Activated CD8-positive, alpha-beta memory T cell treated with anti-CD3 and anti-CD28 coated beads, Interleukin-2, amount 50 U/mL, for 48 hours (primary cell): ENCODE measurements at regions not wholly inside any gene's neighbourhood (a gene's known extent, or its start where the extent isn't known, plus 50 kb on each side); places are given as distances from the start of the nearest gene placed in this dataset.

ENCODE experiments used
- DNase-seq: peaks from one replicate; pipeline ENCODE4 v3.0.0-alpha.2; 2020

DNA sequence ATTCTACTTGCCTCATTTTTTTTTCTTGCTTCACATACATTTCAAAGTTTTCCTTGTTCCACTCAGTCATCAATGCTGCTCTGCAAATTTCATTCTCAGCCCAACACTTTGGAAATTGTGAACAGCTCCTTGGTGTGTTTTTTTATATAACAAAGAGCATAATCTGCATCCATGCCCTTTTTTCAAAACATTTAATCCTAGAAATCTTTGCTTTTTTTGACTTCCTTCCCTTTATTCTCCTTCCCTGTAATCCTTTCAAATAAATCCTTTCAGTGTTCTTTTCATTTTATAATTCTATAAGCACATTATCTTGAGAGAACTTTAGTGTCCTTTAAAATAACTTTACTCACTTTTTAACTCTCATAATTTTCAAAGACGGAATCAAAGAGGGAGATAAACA lies 1150.8 kb downstream of the SI start:
- no peak for DNase-seq

DNA sequence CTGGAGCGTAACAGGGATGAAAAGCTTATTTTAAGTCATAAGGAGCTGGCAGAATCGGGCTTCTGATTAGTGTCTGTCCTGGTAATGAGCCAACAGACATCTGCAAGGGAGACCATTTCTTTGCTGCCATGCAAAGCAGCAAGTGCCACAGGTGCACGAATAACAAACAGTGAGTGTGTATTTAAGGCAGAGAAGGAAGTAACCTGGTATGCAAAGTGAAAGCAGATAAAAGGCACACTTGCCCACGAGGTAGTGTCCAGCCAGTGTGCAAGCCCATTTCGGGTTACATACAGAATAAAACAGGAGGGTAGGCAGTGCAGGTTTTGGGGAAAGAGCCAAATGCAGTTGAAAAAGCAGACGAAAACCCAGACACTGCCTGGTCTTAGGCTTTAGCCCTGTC lies 1153.7 kb downstream of the SI start:
- DNase-seq: no peak

DNA sequence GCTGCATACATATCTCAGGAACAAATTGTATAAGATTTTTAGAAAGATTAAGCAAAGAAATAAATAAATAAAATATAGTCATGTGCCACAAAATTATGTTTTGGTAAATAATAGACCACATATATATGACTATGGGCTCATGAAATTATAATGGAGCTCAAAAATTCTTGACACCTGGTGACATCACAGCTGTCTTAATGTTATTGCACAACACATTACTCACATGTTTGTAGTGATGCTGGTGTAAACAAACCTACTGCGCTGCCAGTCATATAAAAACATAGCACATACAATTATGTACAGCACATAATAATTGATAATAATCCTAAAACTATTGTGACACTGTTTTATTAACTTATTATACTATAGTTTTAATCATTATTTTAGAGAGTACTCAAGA lies 1159.1 kb downstream of the SI start:
- no peak for DNase-seq

- DNase-seq: no peak
Observed at GRCh38 chr3:163916596-163917560, 1161.4 kb downstream of the SI start.

DNA sequence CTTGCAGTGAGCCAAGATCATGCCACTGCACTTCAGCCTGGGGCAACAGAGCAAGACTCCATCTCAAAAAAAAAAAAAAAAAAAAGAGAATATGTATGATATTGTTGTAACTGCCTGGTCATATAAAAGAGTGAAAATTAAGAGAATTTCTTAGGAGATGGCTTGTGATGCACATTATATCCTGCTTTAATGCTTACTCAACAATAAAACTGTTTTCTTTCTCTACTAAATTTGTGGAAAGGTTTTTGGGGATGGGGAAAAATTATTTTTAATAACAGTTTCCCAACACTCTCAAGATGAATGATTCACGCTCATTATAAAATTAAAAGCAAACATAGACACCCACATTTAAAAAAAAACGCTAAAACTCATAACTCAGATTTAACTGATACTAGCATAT lies 1163.0 kb downstream of the SI start:
- no peak for DNase-seq

- no peak for DNase-seq
Observed at GRCh38 chr3:163914567-163914966, 1163.7 kb downstream of the SI start.

DNA sequence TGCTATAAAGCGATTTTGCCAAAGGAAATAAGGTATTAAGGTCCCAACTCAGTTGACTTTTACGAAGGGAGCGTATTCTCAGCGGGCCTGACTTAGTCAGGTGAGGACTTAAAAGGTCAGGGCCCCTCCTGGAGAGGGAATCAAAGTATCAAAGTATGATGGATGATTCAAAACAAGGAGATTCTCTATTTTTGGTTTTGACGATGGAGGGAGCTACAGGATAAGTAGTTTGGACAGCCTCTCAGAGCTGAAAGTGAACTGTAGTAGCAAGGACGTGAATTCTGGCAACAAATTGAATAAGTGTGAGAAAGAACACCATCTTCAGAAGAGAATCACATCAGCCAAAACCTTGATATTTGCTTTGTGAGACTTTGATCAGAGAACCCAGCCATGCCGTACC lies 1186.5 kb downstream of the SI start:
- no peak for DNase-seq

- DNase-seq: no peak
Observed at GRCh38 chr3:163890661-163891060, 1187.6 kb downstream of the SI start.

GRCh38 chr3:163879172-163879571 lies 1199.1 kb downstream of the SI start:
- no peak for DNase-seq

DNA sequence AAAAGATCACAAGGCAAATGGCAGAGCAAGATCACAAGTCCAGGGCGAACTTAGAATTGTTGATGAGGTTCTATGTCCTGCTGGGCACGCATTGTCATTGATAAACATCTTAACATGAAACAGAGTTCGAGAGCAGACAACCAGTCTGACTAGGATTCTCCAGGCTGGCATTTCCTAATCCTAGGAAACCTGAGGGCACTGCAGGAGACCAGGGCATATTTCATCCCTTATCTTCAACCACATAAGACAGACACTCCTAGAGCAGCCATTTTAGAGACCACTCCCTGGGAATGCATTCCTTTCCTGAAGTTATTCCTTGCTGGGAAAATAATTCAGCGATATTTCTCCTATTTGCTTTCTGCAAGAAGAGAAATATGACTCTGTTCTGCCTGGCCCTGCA lies 1199.9 kb downstream of the SI start:
- no peak for DNase-seq

DNA sequence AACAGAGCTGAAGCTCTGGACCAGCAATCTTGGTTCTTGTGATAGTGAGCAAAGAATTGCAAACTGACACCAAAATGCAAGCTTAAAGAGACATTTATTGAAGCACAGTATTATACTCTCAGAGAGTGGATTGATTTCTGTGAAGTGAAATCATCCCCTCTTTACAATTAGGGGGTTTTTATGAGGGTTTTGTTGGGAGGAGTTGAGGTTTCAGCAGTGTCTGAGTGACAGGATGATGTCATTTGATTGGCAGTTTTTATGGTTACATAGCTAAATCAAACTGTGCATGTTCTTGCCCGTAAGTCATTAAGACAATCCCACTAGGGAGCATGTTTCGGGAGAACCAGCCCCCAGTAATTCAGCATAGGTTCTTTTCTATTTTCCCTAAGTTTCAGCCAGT lies 1200.5 kb downstream of the SI start:
- no peak for DNase-seq

DNA sequence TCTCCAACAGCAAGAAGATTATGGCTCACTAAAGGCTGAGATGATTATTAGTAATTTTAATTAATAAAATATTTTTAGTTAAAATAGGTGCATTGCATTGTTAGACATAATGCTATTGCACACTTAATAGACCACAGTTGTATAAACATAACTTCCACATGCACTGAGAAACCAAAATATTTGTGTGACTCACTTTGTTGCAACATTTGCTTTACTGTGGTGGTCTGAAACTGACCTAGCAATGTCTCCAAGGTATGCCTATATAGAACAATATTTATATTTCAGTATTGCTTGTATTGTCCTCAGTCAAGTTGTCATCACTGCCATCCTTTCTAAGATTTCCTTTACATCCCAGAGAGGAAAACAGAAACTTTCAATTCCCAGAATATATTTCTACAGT lies 1215.2 kb downstream of the SI start:
- DNase-seq: no peak

DNA sequence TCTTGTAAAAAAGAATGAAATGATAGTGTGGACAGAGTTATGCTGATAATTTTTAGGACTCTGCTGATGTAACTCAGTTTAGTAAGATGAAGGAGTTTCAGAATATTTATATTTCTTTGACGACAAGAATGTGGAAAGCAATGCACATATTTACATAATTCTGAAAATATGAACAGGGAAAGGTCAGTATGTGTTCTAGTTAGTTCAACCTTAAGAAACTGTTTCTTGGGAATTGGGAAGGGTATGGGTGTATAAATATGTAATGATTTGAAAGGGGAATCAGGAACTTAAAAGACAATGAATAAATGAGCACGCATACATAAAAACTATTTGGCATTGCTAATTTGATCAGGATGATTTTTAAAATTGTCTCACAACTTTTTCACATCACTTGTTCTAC lies 1226.1 kb downstream of the SI start:
- DNase-seq: no peak

GRCh38 chr3:163838769-163839168 lies 1239.5 kb downstream of the SI start:
- DNase-seq: no peak

DNA sequence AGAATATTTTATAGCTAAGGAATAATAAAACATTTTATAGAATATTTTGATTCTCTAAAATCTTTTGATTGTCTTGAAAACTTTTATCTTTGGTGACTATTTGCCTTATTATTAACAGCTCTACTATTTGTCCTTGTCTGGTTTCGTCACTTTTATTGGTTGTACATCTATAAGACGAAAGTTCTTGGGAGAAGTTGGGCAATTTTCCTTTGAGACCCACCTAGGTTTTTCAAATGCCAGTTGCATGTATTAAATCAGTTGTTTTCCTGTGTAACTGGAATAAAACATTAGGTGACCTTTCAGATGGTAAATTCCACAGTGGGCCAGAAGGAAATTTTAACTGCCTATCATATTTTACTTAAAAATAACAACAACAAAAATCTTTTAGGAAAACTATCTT lies 1245.7 kb downstream of the SI start:
- DNase-seq: no peak

- DNase-seq: no peak
Observed at GRCh38 chr3:163821841-163822240, 1256.5 kb downstream of the SI start.

DNA sequence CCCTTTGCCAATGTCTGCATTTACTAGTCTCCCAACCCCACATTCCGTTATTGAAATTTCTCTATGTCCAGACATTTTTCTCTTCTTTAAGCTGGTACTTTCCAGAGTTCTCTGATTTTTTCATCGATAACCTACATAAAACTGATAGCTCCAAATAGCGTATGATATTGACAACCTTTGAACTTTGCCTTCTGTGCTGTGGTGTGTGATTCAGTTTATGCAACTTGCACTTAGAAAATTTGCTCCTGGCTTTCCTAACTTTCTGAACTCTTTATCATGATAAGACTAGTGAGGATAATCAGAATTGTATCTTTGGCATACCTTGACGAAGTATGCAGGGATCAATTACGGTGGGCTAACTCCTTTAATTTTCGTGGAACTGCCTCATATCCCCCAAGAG lies 1261.3 kb downstream of the SI start:
- DNase-seq: no peak

GRCh38 chr3:163813935-163814334 lies 1264.4 kb downstream of the SI start:
- DNase-seq: no peak

DNA sequence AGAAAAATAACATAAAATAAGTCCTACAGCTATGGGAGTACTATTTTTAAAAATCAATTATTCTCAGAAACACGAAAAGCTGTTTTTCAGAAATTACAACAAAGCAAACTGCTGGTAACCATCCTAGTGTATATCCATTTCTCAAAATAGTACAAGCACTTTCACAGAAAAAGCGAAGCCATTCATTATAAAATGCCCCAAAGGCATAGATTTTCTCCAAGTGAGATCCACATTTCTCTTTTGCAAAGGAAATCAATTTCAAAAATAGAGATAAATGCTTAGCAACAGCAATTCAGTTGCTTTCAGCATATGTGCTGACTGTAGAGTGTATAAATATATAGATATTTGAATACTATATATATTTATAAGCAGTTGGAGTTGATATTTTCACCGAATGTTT lies 1266.3 kb downstream of the SI start:
- no peak for DNase-seq

DNA sequence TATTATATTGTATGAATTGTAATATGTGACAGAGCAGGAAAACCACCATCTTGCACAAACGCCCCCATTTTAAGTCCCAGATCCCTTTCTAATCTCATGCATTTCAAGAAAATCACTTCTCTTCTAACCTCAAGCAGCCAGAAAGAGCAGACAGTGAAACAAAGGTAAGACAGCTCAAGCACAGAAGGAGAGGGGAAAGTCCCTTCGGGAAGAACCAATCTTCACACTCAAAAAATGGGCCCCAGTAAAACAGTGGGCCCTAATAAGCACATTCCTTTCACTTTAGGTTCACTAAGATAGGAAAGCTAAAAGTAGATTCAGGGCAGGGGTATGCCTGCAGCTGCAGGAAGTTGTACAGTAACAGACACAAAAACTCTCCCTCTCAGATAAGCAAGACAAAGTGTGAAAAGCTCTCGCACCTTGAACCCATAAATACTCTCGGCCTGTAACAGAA lies 1268.7 kb downstream of the SI start:
- no peak for DNase-seq

DNA sequence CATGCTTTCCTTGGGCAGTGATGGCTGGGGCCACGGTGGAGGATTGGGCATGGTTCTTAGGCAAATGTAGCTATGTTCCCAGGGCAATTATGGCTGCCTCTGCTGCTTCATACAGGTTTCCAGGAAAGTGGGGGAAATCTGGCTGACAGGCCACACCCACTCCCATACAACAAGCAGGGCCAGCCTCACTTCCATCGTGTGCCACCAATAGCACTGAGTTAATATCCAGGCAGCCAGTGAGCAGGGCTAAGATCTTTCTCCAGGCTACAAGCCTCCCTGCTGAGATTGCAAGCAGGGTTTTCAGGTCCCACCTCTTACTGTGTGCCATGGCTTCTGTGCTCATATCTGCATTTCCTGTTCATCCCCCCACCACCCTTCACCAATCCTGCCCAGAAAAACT lies 1291.9 kb downstream of the SI start:
- DNase-seq: no peak

DNA sequence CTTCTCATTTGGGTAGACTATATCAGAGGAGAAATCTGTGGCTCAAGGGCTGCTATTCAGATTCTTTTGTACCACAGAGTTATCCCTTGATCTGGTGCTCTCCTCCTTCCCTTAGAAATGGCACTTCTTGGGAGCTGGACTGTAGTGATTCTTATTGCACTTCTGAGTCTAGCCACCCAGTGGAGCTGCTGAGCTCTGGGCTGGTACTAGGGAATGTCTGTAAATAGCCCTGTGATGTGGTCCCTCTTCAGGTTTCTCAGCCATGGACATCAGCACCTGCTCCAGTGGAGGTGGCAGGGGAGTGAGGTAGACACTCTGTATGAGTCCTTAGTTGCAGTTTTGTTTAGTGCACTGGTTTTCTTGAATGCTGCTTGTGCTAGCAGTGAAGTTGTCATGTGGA lies 1292.6 kb downstream of the SI start:
- DNase-seq: no peak

DNA sequence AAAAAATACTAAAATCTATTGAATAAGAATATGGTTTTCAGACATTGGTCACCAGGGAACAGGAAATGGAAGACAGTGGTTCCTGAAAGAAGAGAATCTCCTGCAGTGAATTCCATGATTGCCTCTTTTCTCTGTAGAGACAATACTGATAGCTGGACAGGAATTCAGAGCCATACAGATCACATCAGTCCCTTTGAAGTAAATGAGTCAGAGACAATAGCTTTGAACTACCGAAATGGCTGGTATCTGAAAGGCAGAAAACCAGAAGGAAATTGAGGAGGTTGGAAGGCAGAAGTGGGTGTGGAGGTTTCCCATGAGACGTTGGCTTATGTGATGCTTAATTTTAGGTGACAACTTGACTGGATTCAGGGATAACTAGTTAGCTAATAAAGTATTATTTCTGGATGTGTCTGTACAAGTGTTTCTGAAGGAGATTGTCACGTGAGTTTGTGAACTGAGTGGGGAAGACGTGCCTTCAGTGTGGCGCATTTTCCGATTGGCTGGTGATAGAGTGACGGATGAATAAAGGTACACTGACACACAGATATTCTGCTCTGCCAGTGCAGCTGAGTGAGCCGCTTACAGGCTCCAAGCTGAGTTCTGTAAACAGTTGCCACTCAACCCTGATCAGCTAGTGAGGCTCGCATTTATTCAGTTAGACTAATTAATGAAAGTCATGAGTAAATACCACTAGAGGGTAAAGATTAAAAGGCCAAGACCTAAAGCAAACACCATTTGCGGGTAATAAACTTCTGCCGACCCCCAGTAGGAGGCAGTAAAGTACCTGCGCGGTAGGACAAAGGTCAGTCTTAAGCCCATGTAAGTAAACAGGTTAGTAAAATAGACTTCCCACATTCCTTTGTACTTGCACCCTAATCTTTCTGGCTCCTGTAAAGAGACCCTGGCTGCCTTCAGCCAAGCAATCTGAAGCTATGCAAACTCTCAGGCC lies 1298.6 kb downstream of the SI start:
- DNase-seq: no peak

DNA sequence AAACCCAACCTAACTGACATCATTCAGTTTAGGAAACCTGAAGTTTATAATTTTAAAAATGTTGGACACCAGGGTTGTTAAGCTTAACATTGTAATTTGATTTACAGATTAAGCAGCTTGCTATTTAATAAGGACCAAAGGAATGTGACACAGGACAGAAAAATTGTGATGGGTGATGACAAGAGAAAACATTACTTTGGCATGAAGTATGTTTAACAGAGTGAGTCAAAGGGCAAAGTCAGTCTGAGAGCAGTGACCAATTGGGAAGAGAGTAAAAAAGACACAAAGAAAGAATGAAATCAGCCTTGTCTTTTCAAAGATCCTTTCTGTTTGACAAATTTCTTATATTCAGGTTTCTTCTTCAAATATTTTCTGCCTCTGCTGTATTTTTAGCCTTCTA lies 1301.6 kb downstream of the SI start:
- no peak for DNase-seq
